ENCODE measurements at regions not wholly inside any gene's neighbourhood (a gene's known extent, or its start where the extent isn't known, plus 50 kb on each side); places are given as distances from the start of the nearest gene placed in this dataset.

GRCh38 chr12:124445121-124445718, 122.2 kb downstream of the NCOR2 start:
- DNase-seq, result peak in 1 of 2 donors; percentile 8
- no peak for TF ChIP-seq CTCF (IDR thresholded peaks at IDR 0.05)
- intact Hi-C loops (cut with DNase I), result no loop called here
- Histone ChIP-seq H3K4me3 (no peak overlapping the region), H3K27ac (no peak overlapping the region), H3K36me3 (peaks cover 0 to 98% (median 14%) of the 10 kb centered on the region in 9 donors), H3K9me3 (no peaks in the 10 kb centered on the region), H3K27me3 (no peaks in the 10 kb centered on the region), H3K4me1 (peaks cover 15 to 39% (median 24%) of the 10 kb centered on the region in 9 donors)
- WGBS, 2 donors, result 81% methylated on average over 39 of the region's 39 CpGs
- no peak for ATAC-seq

GRCh38 chr12:124443931-124444712, 123.3 kb downstream of the NCOR2 start:
- ATAC-seq (no peak), DNase-seq (peak in 1 of 2 donors; percentile 1)
- H3K27me3 ChIP-seq, result no peaks in the 10 kb centered on the region
- peak overlapping the region in 1 of 10 donors; percentile 8 for H3K27ac ChIP-seq
- intact Hi-C loops (cut with DNase I), result loop anchor here in 2 of 10 donors (2.0 to 5.0 kb wide), 2 partner anchors 21 to 108 kb away; no protein-coding TSS in a partner anchor
- peaks cover 0 to 88% (median 14%) of the 10 kb centered on the region in 9 donors for H3K36me3 ChIP-seq
- H3K4me1 ChIP-seq, result peaks cover 15 to 49% (median 30%) of the 10 kb centered on the region in 9 donors
- no peak for TF ChIP-seq CTCF (IDR thresholded peaks at IDR 0.05)
- 88 to 89% methylated on average over 9 of the region's 9 CpGs for WGBS, 2 donors
- H3K9me3 ChIP-seq, result no peaks in the 10 kb centered on the region
- H3K4me3 ChIP-seq, result no peak overlapping the region

GRCh38 chr12:124442772-124443445, 124.5 kb downstream of the NCOR2 start:
- 84 to 86% methylated on average over 29 of the region's 29 CpGs for WGBS, 2 donors
- Histone ChIP-seq H3K9me3 (no peaks in the 10 kb centered on the region), H3K27ac (peak overlapping the region in 2 of 10 donors; percentile 70 to 81), H3K4me3 (no peak overlapping the region), H3K36me3 (peaks cover 0 to 81% (median 14%) of the 10 kb centered on the region in 9 donors), H3K4me1 (peaks cover 15 to 55% (median 33%) of the 10 kb centered on the region in 9 donors), H3K27me3 (no peaks in the 10 kb centered on the region)
- TF ChIP-seq CTCF (IDR thresholded peaks at IDR 0.05), result no peak
- DNase-seq (peak in 1 of 2 donors; percentile 33), ATAC-seq (peak in 3 of 8 donors; percentile 16 to 31 (median 25))
- intact Hi-C loops (cut with DNase I), result loop anchor here in 2 of 10 donors (2.0 to 5.0 kb wide), 2 partner anchors 20 to 109 kb away; no protein-coding TSS in a partner anchor

GRCh38 chr12:124442281-124442680, 125.1 kb downstream of the NCOR2 start:
- intact Hi-C loops (cut with DNase I), result loop anchor here in 2 of 10 donors (2.0 to 5.0 kb wide), 2 partner anchors 19 to 110 kb away; no protein-coding TSS in a partner anchor
- Histone ChIP-seq H3K4me3 (no peak overlapping the region), H3K27me3 (no peaks in the 10 kb centered on the region), H3K27ac (peak overlapping the region in 3 of 10 donors; percentile 63 to 81 (median 70)), H3K4me1 (peaks cover 15 to 61% (median 33%) of the 10 kb centered on the region in 9 donors), H3K36me3 (peaks cover 0 to 81% (median 14%) of the 10 kb centered on the region in 9 donors), H3K9me3 (no peaks in the 10 kb centered on the region)
- ATAC-seq, result no peak
- DNase-seq, result peak in 1 of 2 donors; percentile 5
- 85 to 91% methylated on average over 6 of the region's 6 CpGs for WGBS, 2 donors
- no peak for TF ChIP-seq CTCF (IDR thresholded peaks at IDR 0.05)

Measured in heart right ventricle (tissue), 16 donors.